ENCODE measurements at regions not wholly inside any gene's neighbourhood (a gene's known extent, or its start where the extent isn't known, plus 50 kb on each side); places are given as distances from the start of the nearest gene placed in this dataset.

DNA sequence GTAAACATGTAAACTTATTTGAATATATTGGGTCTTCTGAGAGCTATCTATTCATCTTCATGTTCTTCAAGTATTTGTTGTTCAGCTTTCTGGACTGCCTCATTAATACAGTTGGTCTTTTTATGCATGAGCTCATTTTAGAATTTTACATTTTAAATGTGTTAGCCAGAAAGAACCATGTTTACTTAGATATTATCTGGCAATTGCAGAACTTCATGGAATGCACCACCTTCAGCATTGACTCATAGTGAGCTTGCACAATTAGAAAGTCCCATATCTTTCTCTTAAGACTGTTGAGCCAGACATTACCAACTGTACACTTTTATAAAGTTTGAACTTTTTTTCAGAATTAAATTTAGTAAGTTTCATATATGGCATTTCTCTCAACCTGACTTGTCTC lies 536.7 kb downstream of the RIT2 start:
- TF ChIP-seq POLR2AphosphoS5 (IDR thresholded peaks at IDR 0.05) = no peak
- TF ChIP-seq CTCF (IDR thresholded peaks at IDR 0.05 in 8 of 11, conservative IDR thresholded peaks at IDR 0.05 in 3 of 11) = no peak

Data from spleen (tissue), 7 donors.